OCI-LY1 (cell line): ENCODE measurements at regions not wholly inside any gene's neighbourhood (a gene's known extent, or its start where the extent isn't known, plus 50 kb on each side); places are given as distances from the start of the nearest gene placed in this dataset.

ENCODE experiments used
- H2AFZ ChIP-seq: fragments of 200-600 bp; sonication (generic), shearing (Covaris generic); 2 replicates; pipeline ENCODE4 v1.6.0; 2014; ENCODE audit warnings: antibody characterized with exemption, mild to moderate bottlenecking, low read length
- H3F3A ChIP-seq: fragments of 200-600 bp; sonication (generic), shearing (Covaris generic); 2 replicates; pipeline ENCODE4 v1.6.0; 2014; ENCODE audit warnings: mild to moderate bottlenecking, antibody characterized with exemption, low read length, moderate library complexity; ENCODE audit not compliant: insufficient read depth
- H3K27ac ChIP-seq: fragments of 200-600 bp; sonication (generic); 2 replicates; pipeline ENCODE4 v1.5.1; 2014; ENCODE audit warnings: low read length, mixed run types, mild to moderate bottlenecking, low read depth; ENCODE audit not compliant: poor library complexity, severe bottlenecking
- H3K27me3 ChIP-seq: fragments of 200-600 bp; sonication (generic); 2 replicates; pipeline ENCODE4 v1.6.0; 2014; ENCODE audit warnings: antibody characterized with exemption, mild to moderate bottlenecking, low read length, moderate library complexity; ENCODE audit not compliant: insufficient read depth
- H3K36me3 ChIP-seq: fragments of 200-600 bp; sonication (generic); 2 replicates; pipeline ENCODE4 v1.6.1; 2014; ENCODE audit warnings: mild to moderate bottlenecking, antibody characterized with exemption, low read length, moderate library complexity, mixed read lengths; ENCODE audit not compliant: insufficient read depth
- H3K4me1 ChIP-seq: fragments of 200-600 bp; sonication (generic); 2 replicates; pipeline ENCODE4 v1.5.1; 2014; ENCODE audit warnings: mild to moderate bottlenecking, low read length, moderate library complexity; ENCODE audit not compliant: insufficient read depth, severe bottlenecking
- H3K4me2 ChIP-seq: fragments of 200-600 bp; sonication (generic), shearing (Covaris generic); 2 replicates; pipeline ENCODE4 v1.6.1; 2014; ENCODE audit warnings: low read length
- H3K4me3 ChIP-seq: fragments of 200-600 bp; sonication (generic); 2 replicates; pipeline ENCODE4 v1.5.1; 2014; ENCODE audit warnings: low read length, low read depth, mild to moderate bottlenecking, mixed read lengths; ENCODE audit not compliant: poor library complexity, severe bottlenecking
- H3K79me2 ChIP-seq: fragments of 200-600 bp; shearing (Covaris generic); 2 replicates; pipeline ENCODE4 v1.6.1; 2016; ENCODE audit warnings: mixed run types, low read length, mixed read lengths; ENCODE audit not compliant: insufficient read depth
- H3K9ac ChIP-seq: fragments of 200-600 bp; sonication (generic), shearing (Covaris generic); 2 replicates; pipeline ENCODE4 v1.6.1; 2014; ENCODE audit warnings: mild to moderate bottlenecking, low read length, mixed read lengths
- H3K9me2 ChIP-seq: fragments of 200-600 bp; sonication (generic), shearing (Covaris generic); 2 replicates; pipeline ENCODE4 v1.6.1; 2014; ENCODE audit warnings: low read depth, mild to moderate bottlenecking, low read length, mixed read lengths
- H3K9me3 ChIP-seq: fragments of 200-600 bp; shearing (Covaris generic); 2 replicates; pipeline ENCODE4 v1.6.1; 2014; ENCODE audit warnings: low read length, mixed read lengths
- H4K20me1 ChIP-seq: fragments of 200-600 bp; sonication (generic), shearing (Covaris generic); 2 replicates; pipeline ENCODE4 v1.6.0; 2016; ENCODE audit warnings: mild to moderate bottlenecking, low read length; ENCODE audit not compliant: insufficient read depth
- EZH2 ChIP-seq: fragments of 200-600 bp; sonication (generic), shearing (Covaris generic); IDR thresholded peaks from 2 replicates; pipeline ENCODE4 v1.8.0; 2017; ENCODE audit warnings: borderline replicate concordance, mixed run types, mild to moderate bottlenecking, antibody characterized with exemption, low read length, moderate library complexity, mixed read lengths
- TF ChIP-seq, protein P1 (sequence below): fragments of 200-600 bp; sonication (generic), shearing (Covaris generic); IDR thresholded peaks from 2 replicates; pipeline ENCODE4 v1.5.1; 2017; ENCODE audit warnings: mild to moderate bottlenecking, antibody characterized with exemption, low read length, moderate library complexity, mixed read lengths

DNA sequence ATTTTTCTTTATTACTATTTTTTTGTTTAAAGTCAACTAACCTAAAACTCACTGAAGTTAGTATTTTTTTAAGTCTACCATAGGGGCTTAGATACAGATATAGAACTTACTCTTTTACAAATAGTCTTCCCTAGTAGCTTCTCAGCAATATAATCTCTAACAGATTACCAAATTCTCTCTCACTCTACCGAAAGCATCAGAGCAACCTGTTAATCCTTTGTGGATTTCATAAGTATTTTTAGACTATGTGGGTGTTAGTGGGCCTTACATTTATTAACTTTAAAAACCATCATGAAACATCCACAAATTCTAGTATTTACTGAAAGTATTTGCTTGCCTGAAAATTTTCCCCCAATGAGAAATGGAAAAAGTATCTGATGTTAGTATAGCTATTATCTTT lies 84.6 kb upstream of the TFPI start:
- Histone ChIP-seq H3K9ac (no peak overlapping the region), H3K4me1 (no peaks in the 10 kb centered on the region), H4K20me1 (no peaks in the 10 kb centered on the region), H3K4me3 (no peak overlapping the region), H3K36me3 (no peaks in the 10 kb centered on the region), H3K9me2 (no peaks in the 10 kb centered on the region), H3K27me3 (no peaks in the 10 kb centered on the region), H3K4me2 (no peak overlapping the region), H3K27ac (no peak overlapping the region), H3K9me3 (no peaks in the 10 kb centered on the region), H3K79me2 (no peaks in the 10 kb centered on the region), H3F3A (no peaks in the 10 kb centered on the region), H2AFZ (no peak overlapping the region)
- TF ChIP-seq EZH2: no peak
- TF ChIP-seq, protein P1, sequence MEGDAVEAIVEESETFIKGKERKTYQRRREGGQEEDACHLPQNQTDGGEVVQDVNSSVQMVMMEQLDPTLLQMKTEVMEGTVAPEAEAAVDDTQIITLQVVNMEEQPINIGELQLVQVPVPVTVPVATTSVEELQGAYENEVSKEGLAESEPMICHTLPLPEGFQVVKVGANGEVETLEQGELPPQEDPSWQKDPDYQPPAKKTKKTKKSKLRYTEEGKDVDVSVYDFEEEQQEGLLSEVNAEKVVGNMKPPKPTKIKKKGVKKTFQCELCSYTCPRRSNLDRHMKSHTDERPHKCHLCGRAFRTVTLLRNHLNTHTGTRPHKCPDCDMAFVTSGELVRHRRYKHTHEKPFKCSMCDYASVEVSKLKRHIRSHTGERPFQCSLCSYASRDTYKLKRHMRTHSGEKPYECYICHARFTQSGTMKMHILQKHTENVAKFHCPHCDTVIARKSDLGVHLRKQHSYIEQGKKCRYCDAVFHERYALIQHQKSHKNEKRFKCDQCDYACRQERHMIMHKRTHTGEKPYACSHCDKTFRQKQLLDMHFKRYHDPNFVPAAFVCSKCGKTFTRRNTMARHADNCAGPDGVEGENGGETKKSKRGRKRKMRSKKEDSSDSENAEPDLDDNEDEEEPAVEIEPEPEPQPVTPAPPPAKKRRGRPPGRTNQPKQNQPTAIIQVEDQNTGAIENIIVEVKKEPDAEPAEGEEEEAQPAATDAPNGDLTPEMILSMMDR: no peak

DNA sequence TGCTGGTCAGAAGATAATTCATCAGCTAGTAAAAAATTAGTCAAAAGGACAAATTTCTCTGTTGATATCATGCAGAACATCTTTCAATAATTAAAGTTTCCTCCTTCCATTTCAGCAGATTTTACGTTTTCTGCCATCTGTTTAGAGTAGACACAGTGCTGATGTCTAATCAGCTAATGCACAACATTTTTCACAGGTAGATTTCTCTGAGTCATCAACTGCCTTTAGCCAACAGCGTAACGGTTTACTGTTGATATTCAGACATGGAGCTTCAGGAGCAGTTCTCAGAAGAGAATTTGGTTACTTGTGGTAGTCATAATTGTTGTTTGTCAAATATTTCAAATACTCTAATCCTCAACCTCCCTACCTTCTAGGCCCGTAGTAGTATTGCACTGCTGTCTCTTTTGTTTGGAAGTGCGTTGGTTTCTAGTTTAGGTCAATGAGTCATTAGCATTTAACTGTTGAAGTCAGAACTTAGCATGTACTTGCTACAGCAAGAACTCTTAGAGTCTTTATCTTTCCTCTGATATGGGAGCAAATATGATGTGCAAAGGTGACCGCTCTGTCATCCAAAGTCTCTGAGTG lies 86.8 kb upstream of the TFPI start:
- no peak overlapping the region for H3K27ac ChIP-seq
- no peak overlapping the region for H2AFZ ChIP-seq
- H3K4me1 ChIP-seq: no peaks in the 10 kb centered on the region
- no peaks in the 10 kb centered on the region for H3K36me3 ChIP-seq
- H3F3A ChIP-seq: no peaks in the 10 kb centered on the region
- H3K4me3 ChIP-seq: no peak overlapping the region
- no peaks in the 10 kb centered on the region for H3K9me2 ChIP-seq
- H3K4me2 ChIP-seq: no peak overlapping the region
- no peak for TF ChIP-seq EZH2
- TF ChIP-seq, protein P1: no peak
- H3K9me3 ChIP-seq: no peaks in the 10 kb centered on the region
- H4K20me1 ChIP-seq: no peaks in the 10 kb centered on the region
- H3K9ac ChIP-seq: no peak overlapping the region
- H3K79me2 ChIP-seq: no peaks in the 10 kb centered on the region
- no peaks in the 10 kb centered on the region for H3K27me3 ChIP-seq

DNA sequence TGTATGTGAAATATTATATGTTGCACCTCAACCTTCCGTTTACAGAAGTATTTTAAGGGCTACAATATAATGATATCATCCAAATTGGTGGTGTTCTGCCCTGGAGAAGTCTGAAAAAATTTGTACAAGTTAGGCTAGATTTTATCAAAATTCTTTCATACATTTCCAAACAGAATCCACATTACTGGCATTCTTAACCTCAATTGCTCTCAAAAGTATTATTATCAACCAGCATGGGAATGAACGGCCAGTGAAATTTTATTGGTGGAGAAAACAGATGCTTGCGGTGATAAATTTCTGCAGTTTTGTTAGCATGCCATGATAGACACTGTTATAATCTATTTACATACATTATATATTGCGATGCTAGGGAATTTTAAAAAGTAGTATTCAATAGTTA lies 88.3 kb upstream of the TFPI start:
- TF ChIP-seq EZH2: no peak
- TF ChIP-seq, protein P1: no peak
- no peaks in the 10 kb centered on the region for H3K9me2 ChIP-seq
- H3K4me2 ChIP-seq: no peak overlapping the region
- no peaks in the 10 kb centered on the region for H3K9me3 ChIP-seq
- H3K27me3 ChIP-seq: no peaks in the 10 kb centered on the region
- no peak overlapping the region for H3K27ac ChIP-seq
- H3K79me2 ChIP-seq: no peaks in the 10 kb centered on the region
- H3K9ac ChIP-seq: no peak overlapping the region
- H4K20me1 ChIP-seq: no peaks in the 10 kb centered on the region
- H3K4me3 ChIP-seq: no peak overlapping the region
- no peaks in the 10 kb centered on the region for H3K4me1 ChIP-seq
- H3K36me3 ChIP-seq: no peaks in the 10 kb centered on the region
- no peaks in the 10 kb centered on the region for H3F3A ChIP-seq
- no peak overlapping the region for H2AFZ ChIP-seq
